ENCODE measurements at regions not wholly inside any gene's neighbourhood (a gene's known extent, or its start where the extent isn't known, plus 50 kb on each side); places are given as distances from the start of the nearest gene placed in this dataset.

DNA sequence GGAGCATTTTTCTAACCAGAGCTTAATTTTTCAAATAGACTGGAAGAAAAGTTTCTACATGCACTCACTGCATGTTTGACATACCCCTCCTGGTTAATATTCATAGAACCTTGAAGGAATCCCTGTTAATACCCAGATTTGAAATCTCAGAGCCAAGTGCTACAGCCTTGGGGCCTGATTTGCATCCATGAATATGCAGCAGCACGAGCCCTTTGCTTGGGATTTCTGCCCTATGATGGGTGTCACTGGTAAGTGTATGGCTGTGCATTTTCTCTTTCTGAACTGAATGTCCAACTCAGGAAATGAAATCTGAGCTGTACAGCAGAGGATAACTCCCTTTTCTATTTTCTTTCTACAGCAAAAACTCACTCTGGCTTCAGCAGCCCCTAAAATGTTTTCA lies 1157.5 kb downstream of the XPNPEP1 start:
- Histone ChIP-seq H3K36me3 (ENCODE audit: control insufficient read depth in 2 of 3, insufficient read depth in 3 of 3, low read length in 3 of 3) (no peaks in the 10 kb centered on the region), H3K4me3 (ENCODE audit: low read length in 3 of 3) (no peak overlapping the region), H3K27ac (ENCODE audit: low read depth in 2 of 2, low read length in 2 of 2) (no peak overlapping the region), H3K9me3 (ENCODE audit: control insufficient read depth in 2 of 3, insufficient read depth in 1 of 3, low read length in 3 of 3) (no peaks in the 10 kb centered on the region), H3K4me1 (ENCODE audit: control insufficient read depth in 2 of 3, insufficient read depth in 2 of 3, low read depth in 1 of 3, low read length in 3 of 3) (no peaks in the 10 kb centered on the region), H3K27me3 (ENCODE audit: control insufficient read depth, insufficient read depth, low read length) (no peaks in the 10 kb centered on the region), H3K9ac (ENCODE audit: low read length in 3 of 3) (no peak overlapping the region)
- no peak for FAIRE-seq
- DNase-seq = no peak
- intact Hi-C loops (cut with DNase I) = no loop called here
- TF ChIP-seq, protein P1, sequence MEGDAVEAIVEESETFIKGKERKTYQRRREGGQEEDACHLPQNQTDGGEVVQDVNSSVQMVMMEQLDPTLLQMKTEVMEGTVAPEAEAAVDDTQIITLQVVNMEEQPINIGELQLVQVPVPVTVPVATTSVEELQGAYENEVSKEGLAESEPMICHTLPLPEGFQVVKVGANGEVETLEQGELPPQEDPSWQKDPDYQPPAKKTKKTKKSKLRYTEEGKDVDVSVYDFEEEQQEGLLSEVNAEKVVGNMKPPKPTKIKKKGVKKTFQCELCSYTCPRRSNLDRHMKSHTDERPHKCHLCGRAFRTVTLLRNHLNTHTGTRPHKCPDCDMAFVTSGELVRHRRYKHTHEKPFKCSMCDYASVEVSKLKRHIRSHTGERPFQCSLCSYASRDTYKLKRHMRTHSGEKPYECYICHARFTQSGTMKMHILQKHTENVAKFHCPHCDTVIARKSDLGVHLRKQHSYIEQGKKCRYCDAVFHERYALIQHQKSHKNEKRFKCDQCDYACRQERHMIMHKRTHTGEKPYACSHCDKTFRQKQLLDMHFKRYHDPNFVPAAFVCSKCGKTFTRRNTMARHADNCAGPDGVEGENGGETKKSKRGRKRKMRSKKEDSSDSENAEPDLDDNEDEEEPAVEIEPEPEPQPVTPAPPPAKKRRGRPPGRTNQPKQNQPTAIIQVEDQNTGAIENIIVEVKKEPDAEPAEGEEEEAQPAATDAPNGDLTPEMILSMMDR (IDR thresholded peaks at IDR 0.05; ENCODE audit: borderline replicate concordance, extremely low read depth, insufficient read depth) = no peak

DNA sequence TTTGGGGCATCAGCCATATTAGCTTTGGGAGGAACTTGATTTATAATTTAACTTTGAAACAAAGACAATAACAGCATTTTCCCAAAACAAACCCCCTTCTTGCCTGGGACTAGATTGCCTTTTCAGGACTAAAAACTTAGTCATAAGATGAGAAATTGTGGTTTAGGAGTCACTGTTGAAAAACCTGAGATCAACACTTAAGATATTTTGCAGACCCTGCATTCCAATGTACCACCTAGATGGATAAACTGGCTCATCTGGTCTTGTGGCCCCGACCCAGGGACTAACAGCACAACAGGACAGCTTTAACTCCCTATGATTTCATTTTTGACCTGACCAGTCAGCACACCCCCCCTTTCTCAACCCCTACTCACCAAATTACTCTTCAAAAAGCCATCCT lies 1165.4 kb downstream of the XPNPEP1 start:
- H3K27ac ChIP-seq (ENCODE audit: low read depth in 2 of 2, low read length in 2 of 2) = no peak overlapping the region
- H3K9ac ChIP-seq (ENCODE audit: low read length in 3 of 3) = no peak overlapping the region
- DNase-seq = no peak
- H3K4me3 ChIP-seq (ENCODE audit: low read length in 3 of 3) = no peak overlapping the region
- intact Hi-C loops (cut with DNase I) = no loop called here
- FAIRE-seq = no peak
- no peaks in the 10 kb centered on the region for H3K4me1 ChIP-seq (ENCODE audit: control insufficient read depth in 2 of 3, insufficient read depth in 2 of 3, low read depth in 1 of 3, low read length in 3 of 3)
- H3K27me3 ChIP-seq (ENCODE audit: control insufficient read depth, insufficient read depth, low read length) = no peaks in the 10 kb centered on the region
- TF ChIP-seq, protein P1 (IDR thresholded peaks at IDR 0.05; ENCODE audit: borderline replicate concordance, extremely low read depth, insufficient read depth) = no peak
- H3K36me3 ChIP-seq (ENCODE audit: control insufficient read depth in 2 of 3, insufficient read depth in 3 of 3, low read length in 3 of 3) = no peaks in the 10 kb centered on the region
- no peaks in the 10 kb centered on the region for H3K9me3 ChIP-seq (ENCODE audit: control insufficient read depth in 2 of 3, insufficient read depth in 1 of 3, low read length in 3 of 3)

- no peak overlapping the region for H3K9ac ChIP-seq (ENCODE audit: low read length in 3 of 3)
- no peak for DNase-seq
- no peak overlapping the region for H3K4me3 ChIP-seq (ENCODE audit: low read length in 3 of 3)
- H3K36me3 ChIP-seq (ENCODE audit: control insufficient read depth in 2 of 3, insufficient read depth in 3 of 3, low read length in 3 of 3) = no peaks in the 10 kb centered on the region
- intact Hi-C loops (cut with DNase I) = no loop called here
- no peak overlapping the region for H3K27ac ChIP-seq (ENCODE audit: low read depth in 2 of 2, low read length in 2 of 2)
- H3K4me1 ChIP-seq (ENCODE audit: control insufficient read depth in 2 of 3, insufficient read depth in 2 of 3, low read depth in 1 of 3, low read length in 3 of 3) = no peaks in the 10 kb centered on the region
- H3K27me3 ChIP-seq (ENCODE audit: control insufficient read depth, insufficient read depth, low read length) = no peaks in the 10 kb centered on the region
- no peaks in the 10 kb centered on the region for H3K9me3 ChIP-seq (ENCODE audit: control insufficient read depth in 2 of 3, insufficient read depth in 1 of 3, low read length in 3 of 3)
- TF ChIP-seq, protein P1 (IDR thresholded peaks at IDR 0.05; ENCODE audit: borderline replicate concordance, extremely low read depth, insufficient read depth) = no peak
- no peak for FAIRE-seq
Measured at GRCh38 chr10:108755646-108756045, 1167.7 kb downstream of the XPNPEP1 start.

- no peaks in the 10 kb centered on the region for H3K9me3 ChIP-seq (ENCODE audit: control insufficient read depth in 2 of 3, insufficient read depth in 1 of 3, low read length in 3 of 3)
- intact Hi-C loops (cut with DNase I) = no loop called here
- H3K4me1 ChIP-seq (ENCODE audit: control insufficient read depth in 2 of 3, insufficient read depth in 2 of 3, low read depth in 1 of 3, low read length in 3 of 3) = no peaks in the 10 kb centered on the region
- no peak overlapping the region for H3K4me3 ChIP-seq (ENCODE audit: low read length in 3 of 3)
- FAIRE-seq (no peak), DNase-seq (no peak)
- no peaks in the 10 kb centered on the region for H3K27me3 ChIP-seq (ENCODE audit: control insufficient read depth, insufficient read depth, low read length)
- no peak overlapping the region for H3K9ac ChIP-seq (ENCODE audit: low read length in 3 of 3)
- no peak overlapping the region for H3K27ac ChIP-seq (ENCODE audit: low read depth in 2 of 2, low read length in 2 of 2)
- TF ChIP-seq, protein P1 (IDR thresholded peaks at IDR 0.05; ENCODE audit: borderline replicate concordance, extremely low read depth, insufficient read depth) = no peak
- H3K36me3 ChIP-seq (ENCODE audit: control insufficient read depth in 2 of 3, insufficient read depth in 3 of 3, low read length in 3 of 3) = no peaks in the 10 kb centered on the region
Measured at GRCh38 chr10:108753326-108753725, 1170.0 kb downstream of the XPNPEP1 start.

Data from kidney (tissue), 13 donors.